ENCODE measurements at regions not wholly inside any gene's neighbourhood (a gene's known extent, or its start where the extent isn't known, plus 50 kb on each side); places are given as distances from the start of the nearest gene placed in this dataset.

DNA sequence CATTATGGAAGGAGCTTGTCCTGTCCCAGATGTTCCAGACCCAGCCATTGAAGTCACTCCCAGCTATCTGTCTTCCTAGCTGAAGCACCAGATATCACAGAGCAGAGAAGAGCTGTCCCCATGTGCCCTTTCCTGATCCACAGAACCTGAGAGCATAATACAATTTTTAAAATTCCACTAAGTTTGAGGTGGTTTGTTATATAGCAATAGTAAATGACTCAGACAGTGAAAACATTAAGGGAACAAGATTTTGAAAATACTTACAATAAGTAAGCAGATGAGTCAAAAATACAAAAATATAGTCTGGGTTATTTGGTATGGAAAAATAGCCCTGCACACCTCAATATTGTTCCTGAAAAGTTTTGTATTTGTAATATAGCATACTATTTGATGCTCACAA, 85.8 kb upstream of the GLS start:
- TF ChIP-seq POLR2AphosphoS5 (IDR thresholded peaks at IDR 0.05; ENCODE audit: low read depth, low read length) (no peak), TCF7L2 (IDR thresholded peaks at IDR 0.05; ENCODE audit: low read depth, low read length) (no peak)
- TF ChIP-seq, protein P1, sequence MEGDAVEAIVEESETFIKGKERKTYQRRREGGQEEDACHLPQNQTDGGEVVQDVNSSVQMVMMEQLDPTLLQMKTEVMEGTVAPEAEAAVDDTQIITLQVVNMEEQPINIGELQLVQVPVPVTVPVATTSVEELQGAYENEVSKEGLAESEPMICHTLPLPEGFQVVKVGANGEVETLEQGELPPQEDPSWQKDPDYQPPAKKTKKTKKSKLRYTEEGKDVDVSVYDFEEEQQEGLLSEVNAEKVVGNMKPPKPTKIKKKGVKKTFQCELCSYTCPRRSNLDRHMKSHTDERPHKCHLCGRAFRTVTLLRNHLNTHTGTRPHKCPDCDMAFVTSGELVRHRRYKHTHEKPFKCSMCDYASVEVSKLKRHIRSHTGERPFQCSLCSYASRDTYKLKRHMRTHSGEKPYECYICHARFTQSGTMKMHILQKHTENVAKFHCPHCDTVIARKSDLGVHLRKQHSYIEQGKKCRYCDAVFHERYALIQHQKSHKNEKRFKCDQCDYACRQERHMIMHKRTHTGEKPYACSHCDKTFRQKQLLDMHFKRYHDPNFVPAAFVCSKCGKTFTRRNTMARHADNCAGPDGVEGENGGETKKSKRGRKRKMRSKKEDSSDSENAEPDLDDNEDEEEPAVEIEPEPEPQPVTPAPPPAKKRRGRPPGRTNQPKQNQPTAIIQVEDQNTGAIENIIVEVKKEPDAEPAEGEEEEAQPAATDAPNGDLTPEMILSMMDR (IDR thresholded peaks at IDR 0.05): no peak

All from Panc1 (cell line).